HG03175 (cell line): ENCODE measurements at regions not wholly inside any gene's neighbourhood (a gene's known extent, or its start where the extent isn't known, plus 50 kb on each side); places are given as distances from the start of the nearest gene placed in this dataset.

Experiments used
- ATAC-seq: cut with Tn5 transposase; IDR thresholded peaks from one replicate; pipeline ENCODE4 v1.9.1; 2021; ENCODE audit warnings: mild to moderate bottlenecking, moderate library complexity; ENCODE audit not compliant: unreplicated experiment

GRCh38 chr9:84393266-84393950 lies 52.9 kb upstream of the SLC28A3 start:
- ATAC-seq, result no peak

- no peak for ATAC-seq
These were observed 53.5 kb upstream of the SLC28A3 start for GRCh38 chr9:84394036-84394435.

- ATAC-seq, result peak; percentile 73
These were observed 56.7 kb upstream of the SLC28A3 start for GRCh38 chr9:84397151-84397728.

GRCh38 chr9:84397822-84398221 lies 57.3 kb upstream of the SLC28A3 start:
- ATAC-seq, result no peak

- no peak for ATAC-seq
These were observed 62.0 kb upstream of the SLC28A3 start for GRCh38 chr9:84402517-84402916.

- ATAC-seq, result no peak
These were observed 62.7 kb upstream of the SLC28A3 start for GRCh38 chr9:84403288-84403687.

- ATAC-seq, result peak; percentile 45
These were observed 63.6 kb upstream of the SLC28A3 start for GRCh38 chr9:84404095-84404686.

GRCh38 chr9:84405667-84406066 lies 65.1 kb upstream of the SLC28A3 start:
- no peak for ATAC-seq

- ATAC-seq, result no peak
These were observed 67.9 kb upstream of the SLC28A3 start for GRCh38 chr9:84408416-84408815.

GRCh38 chr9:84411683-84412267 lies 71.2 kb upstream of the SLC28A3 start:
- no peak for ATAC-seq

- ATAC-seq, result no peak
These were observed 72.1 kb upstream of the SLC28A3 start for GRCh38 chr9:84412654-84413053.

- ATAC-seq, result no peak
These were observed 72.7 kb upstream of the SLC28A3 start for GRCh38 chr9:84413301-84413700.

GRCh38 chr9:84419031-84419602 lies 78.6 kb upstream of the SLC28A3 start:
- no peak for ATAC-seq

- no peak for ATAC-seq
These were observed 84.4 kb upstream of the SLC28A3 start for GRCh38 chr9:84424931-84425330.

- ATAC-seq, result no peak
These were observed 92.2 kb upstream of the SLC28A3 start for GRCh38 chr9:84432746-84433145.

GRCh38 chr9:84435902-84436301 lies 95.3 kb upstream of the SLC28A3 start:
- no peak for ATAC-seq

GRCh38 chr9:84436386-84437109 lies 96.0 kb upstream of the SLC28A3 start:
- no peak for ATAC-seq

- no peak for ATAC-seq
These were observed 97.8 kb upstream of the SLC28A3 start for GRCh38 chr9:84438391-84438790.

- ATAC-seq, result no peak
These were observed 98.7 kb upstream of the SLC28A3 start for GRCh38 chr9:84439250-84439649.

GRCh38 chr9:84442712-84443111 lies 102.2 kb upstream of the SLC28A3 start:
- ATAC-seq, result no peak

- ATAC-seq, result no peak
These were observed 105.2 kb upstream of the SLC28A3 start for GRCh38 chr9:84445737-84446136.
